H1 (cell line): ENCODE measurements at regions not wholly inside any gene's neighbourhood (a gene's known extent, or its start where the extent isn't known, plus 50 kb on each side); places are given as distances from the start of the nearest gene placed in this dataset.

ENCODE experiments used
- CHD7 ChIP-seq: fragments of 300-600 bp; sonication (generic); IDR thresholded peaks from 2 replicates; pipeline ENCODE4 v1.7.1; 2012; ENCODE audit warnings: low read length, moderate library complexity, mild to moderate bottlenecking, inconsistent platforms; ENCODE audit not compliant: insufficient replicate concordance
- HDAC6 ChIP-seq: IDR thresholded peaks from one replicate; pipeline ENCODE4 v1.7.1; 2012; ENCODE audit warnings: low read depth, mild to moderate bottlenecking, inconsistent platforms, low read length, moderate library complexity
- JUND ChIP-seq: IDR thresholded peaks from 2 replicates; pipeline ENCODE4 v1.6.1; 2011; ENCODE audit warnings: mild to moderate bottlenecking, improper control_type of control experiment, low read length

GRCh38 chr3:61464518-61465140, 96.7 kb upstream of the PTPRG start (continued):
- TF ChIP-seq CHD7 (no peak), HDAC6 (no peak), JUND (no peak)
- TF ChIP-seq, all 59 proteins: peak for 0
